K562 (cell line): ENCODE measurements at regions not wholly inside any gene's neighbourhood (a gene's known extent, or its start where the extent isn't known, plus 50 kb on each side); places are given as distances from the start of the nearest gene placed in this dataset.

Experiments
- ATAC-seq: fragments of 200-7000 bp; cut with Tn5 transposase; 3 replicates; pipeline ENCODE4 v1.9.1; 2020; ENCODE audit warnings: moderate library complexity
- BruUV-seq: library from RNA; stranded (reverse); fragments of 400-500 nt; replicated peaks from 2 replicates; lab custom pipeline; 2021; lab: Mats Ljungman, UMichigan
- CTCF ChIA-PET: fragments of 300-600 bp; formaldehyde crosslinking; extraction: SDS; loops from one replicate; lab custom pipeline; 2021; ENCODE audit warnings: low intra/inter-chr PET ratio; lab: Yijun Ruan, JAX
- POLR2A ChIA-PET: fragments of 300-600, 350-650 bp; sonication (Branson Sonifier 250); formaldehyde crosslinking; extraction: SDS; loops from one replicate; lab custom pipeline; 2021; ENCODE audit warnings: antibody characterized with exemption, inconsistent platforms; lab: Yijun Ruan, JAX
- DNase-seq, 4 experiments: peaks; one replicate each; pipeline versions ENCODE4 v3.0.0 to v3.0.0-alpha.2; 2011 to 2018; ENCODE audit warnings: low spot score in 3 of 4, mixed read lengths in 3 of 4; ENCODE audit errors: extremely low read depth in 1 of 4
- FAIRE-seq: peaks from 2 replicates; lab custom pipeline; 2011; peaks lifted over from hg19 to GRCh38; lab: Jason Lieb, UNC
- H2AFZ ChIP-seq: 2 replicates; pipeline ENCODE4 v1.6.0; 2011; ENCODE audit warnings: low read depth, low read length, control low read depth, inconsistent platforms
- H3K27ac ChIP-seq: fragments of 200-600 bp; 3 replicates; pipeline ENCODE4 v1.8.0; 2011; ENCODE audit warnings: low read depth, mild to moderate bottlenecking, control low read depth, inconsistent platforms, low read length, moderate library complexity, mixed read lengths; ENCODE audit errors: extremely low read depth
- H3K27me3 ChIP-seq, 2 experiments: fragments of 300-600 bp in 1 of 2; 2 replicates in 1 of 2; 3 replicates in 1 of 2; pipeline versions ENCODE4 v1.6.0 to v1.8.0; 2011; ENCODE audit warnings: inconsistent platforms in 2 of 2, low read length in 2 of 2, mild to moderate bottlenecking in 1 of 2, mixed read lengths in 1 of 2, moderate library complexity in 1 of 2; ENCODE audit not compliant: control insufficient read depth in 2 of 2, insufficient read depth in 2 of 2
- H3K36me3 ChIP-seq: fragments of 300-600 bp; 3 replicates; pipeline ENCODE4 v1.8.0; 2011; ENCODE audit warnings: mild to moderate bottlenecking, low read length, inconsistent platforms; ENCODE audit not compliant: control insufficient read depth, insufficient read depth
- H3K4me1 ChIP-seq, 2 experiments: fragments of 200-600 bp in 1 of 2; replicated peaks in 1 of 2; 2 replicates in 1 of 2; 3 replicates in 1 of 2; pipeline versions ENCODE4 v1.5.1 to v1.8.0; 2011; ENCODE audit warnings: inconsistent platforms in 2 of 2, low read length in 2 of 2, mild to moderate bottlenecking in 1 of 2, mixed read lengths in 1 of 2, moderate library complexity in 1 of 2; ENCODE audit not compliant: control insufficient read depth in 2 of 2, insufficient read depth in 2 of 2
- H3K4me2 ChIP-seq: 2 replicates; pipeline ENCODE4 v1.6.1; 2011; ENCODE audit warnings: low read length, control low read depth, inconsistent platforms, mixed read lengths; ENCODE audit not compliant: insufficient read depth
- H3K4me3 ChIP-seq: fragments of 200-600 bp; sonication (generic), shearing (Covaris generic); 2 replicates; pipeline ENCODE4 v1.5.1; 2016; ENCODE audit warnings: control low read depth, inconsistent platforms
- H3K79me2 ChIP-seq: fragments of 200-600 bp; 3 replicates; pipeline ENCODE4 v1.8.0; 2011; ENCODE audit warnings: low read length, inconsistent platforms; ENCODE audit not compliant: control insufficient read depth, insufficient read depth
- H3K9ac ChIP-seq, 2 experiments: 2 replicates each; pipeline versions ENCODE4 v1.6.0 to v1.6.1; 2011; ENCODE audit warnings: low read depth in 2 of 2, low read length in 2 of 2, control low read depth in 1 of 2, inconsistent platforms in 1 of 2, mild to moderate bottlenecking in 1 of 2, mixed read lengths in 1 of 2; ENCODE audit not compliant: insufficient read depth in 1 of 2
- H3K9me1 ChIP-seq: one replicate; pipeline ENCODE4 v1.6.0; 2011; ENCODE audit warnings: inconsistent platforms, mild to moderate bottlenecking, low read length, moderate library complexity; ENCODE audit not compliant: control insufficient read depth, insufficient read depth
- H3K9me3 ChIP-seq: replicated peaks from 2 replicates; pipeline ENCODE4 v1.5.1; 2011; ENCODE audit warnings: low read depth, low read length, inconsistent platforms; ENCODE audit not compliant: control insufficient read depth, insufficient read depth
- H4K20me1 ChIP-seq: replicated peaks from 2 replicates; pipeline ENCODE4 v1.6.1; 2011; ENCODE audit warnings: low read length, inconsistent platforms, mixed read lengths; ENCODE audit not compliant: control insufficient read depth, insufficient read depth
- MAFK ChIP-seq: IDR thresholded peaks from 2 replicates; pipeline ENCODE4 v1.6.1; 2011; ENCODE audit warnings: low read length, improper control_type of control experiment
- MTA1 ChIP-seq: fragments of 450-650 bp; IDR thresholded peaks from 2 replicates; pipeline ENCODE4 v1.6.1; 2017; ENCODE audit warnings: borderline replicate concordance
- NELFE ChIP-seq: IDR thresholded peaks from 2 replicates; pipeline ENCODE4 v1.6.1; 2011; ENCODE audit warnings: mild to moderate bottlenecking; ENCODE audit not compliant: insufficient read depth, insufficient read length
- SETDB1 ChIP-seq: IDR thresholded peaks from one replicate; pipeline ENCODE4 v1.6.1; 2012; ENCODE audit warnings: low read length, control low read depth, inconsistent platforms
- TFE3 ChIP-seq: fragments of 450-650 bp; formaldehyde crosslinking; IDR thresholded peaks from 2 replicates; pipeline ENCODE4 v1.4.0; 2020; ENCODE audit warnings: mild to moderate bottlenecking, mixed read lengths
- ZBTB12 ChIP-seq: fragments of 250-450 bp; sonication (Bioruptor Pico); IDR thresholded peaks from 2 replicates; pipeline ENCODE4 v1.4.0; 2020
- WGBS: fragments of 100-300 bp; shearing (Covaris generic); methylation state at CpG from one replicate; pipeline ENCODE4 v1.1.6; 2016; ENCODE audit warnings: low coverage, mixed read lengths; ENCODE audit not compliant: insufficient coverage; ENCODE audit errors: missing lambda C conversion rate; 5-methylcytosine and 5-hydroxymethylcytosine counted together
- in situ Hi-C: fragments of 300-500 bp; cut with MboI; formaldehyde crosslinking; loops from 4 replicates; pipeline ENCODE4 v1.15.0; 2018; ENCODE audit warnings: inconsistent platforms, mixed read lengths
- intact Hi-C: fragments of 100-400 bp; cut with micrococcal nuclease; formaldehyde crosslinking; loops from 2 replicates; pipeline ENCODE4 v1.14.2; 2022

GRCh38 chr10:36603688-36604087 is 521.7 kb upstream of the ANKRD30A start:
- BruUV-seq = no TSS peak
- ATAC-seq (no peak), FAIRE-seq (no peak), DNase-seq (no peak)
- H3K4me3 ChIP-seq = no peak overlapping the region
- H3K79me2 ChIP-seq = no peaks in the 10 kb centered on the region
- 0% methylated on average over 4 of the region's 4 CpGs for WGBS
- H3K27me3 ChIP-seq = no peaks in the 10 kb centered on the region
- H3K9ac ChIP-seq = no peak overlapping the region
- no peaks in the 10 kb centered on the region for H3K36me3 ChIP-seq
- H2AFZ ChIP-seq = no peak overlapping the region
- intact Hi-C loops (no loop called here), in situ Hi-C loops (no loop called here)
- CTCF ChIA-PET = no interaction called here
- H3K27ac ChIP-seq = no peak overlapping the region
- no peaks in the 10 kb centered on the region for H3K9me1 ChIP-seq
- H3K4me1 ChIP-seq = no peaks in the 10 kb centered on the region
- H3K9me3 ChIP-seq = no peaks in the 10 kb centered on the region; the same call in 1 of the 2 replicates
- TF ChIP-seq MAFK = no peak
- peak; percentile 70 for TF ChIP-seq TFE3 (CRISPR knock-in tag)
- POLR2A ChIA-PET = no interaction called here
- no peaks in the 10 kb centered on the region for H4K20me1 ChIP-seq
- no peak overlapping the region for H3K4me2 ChIP-seq

- no peak for TF ChIP-seq SETDB1
- TF ChIP-seq NELFE = no peak
- no peak for TF ChIP-seq ZBTB12 (CRISPR knock-in tag)
- TF ChIP-seq MTA1 = no peak
- TF ChIP-seq, all 486 proteins: peak for 0
- CTCF ChIA-PET = no interaction called here
- FAIRE-seq (no peak), DNase-seq (no peak), ATAC-seq (no peak)
- H3K36me3 ChIP-seq = no peaks in the 10 kb centered on the region
- POLR2A ChIA-PET = no interaction called here
- intact Hi-C loops = no loop called here
- no peaks in the 10 kb centered on the region for H4K20me1 ChIP-seq
- no peak overlapping the region for H3K4me3 ChIP-seq
- no peaks in the 10 kb centered on the region for H3K9me1 ChIP-seq
- BruUV-seq = no TSS peak
- no peak overlapping the region for H3K9ac ChIP-seq
- no peaks in the 10 kb centered on the region for H3K27me3 ChIP-seq
- H3K9me3 ChIP-seq = no peaks in the 10 kb centered on the region
- no peaks in the 10 kb centered on the region for H3K4me1 ChIP-seq
- no peaks in the 10 kb centered on the region for H3K79me2 ChIP-seq
- H3K27ac ChIP-seq = no peak overlapping the region
- H2AFZ ChIP-seq = no peak overlapping the region
- 1% methylated on average over 4 of the region's 4 CpGs for WGBS
- no peak overlapping the region for H3K4me2 ChIP-seq
- in situ Hi-C loops = no loop called here
These were observed 523.0 kb upstream of the ANKRD30A start for GRCh38 chr10:36602374-36602773.
